Hepatocyte (in vitro differentiated cells): ENCODE measurements at regions not wholly inside any gene's neighbourhood (a gene's known extent, or its start where the extent isn't known, plus 50 kb on each side); places are given as distances from the start of the nearest gene placed in this dataset.

Source experiments
- DNase-seq: peaks from one replicate; pipeline ENCODE4 v3.0.0-alpha.2; 2016; ENCODE audit warnings: low spot score
- H2AFZ ChIP-seq: fragments of 200-600 bp; sonication (generic); 2 replicates; pipeline ENCODE4 v1.6.0; 2016; ENCODE audit warnings: antibody characterized with exemption, mild to moderate bottlenecking
- H3K27ac ChIP-seq: fragments of 200-600 bp; sonication (generic); 2 replicates; pipeline ENCODE4 v1.5.1; 2016; ENCODE audit warnings: mild to moderate bottlenecking
- H3K27me3 ChIP-seq: fragments of 200-600 bp; sonication (generic); 2 replicates; pipeline ENCODE4 v1.6.1; 2016
- H3K36me3 ChIP-seq: fragments of 200-600 bp; sonication (generic); replicated peaks from 2 replicates; pipeline ENCODE4 v1.5.1; 2016; ENCODE audit warnings: low read depth; ENCODE audit not compliant: insufficient read depth
- H3K4me1 ChIP-seq: fragments of 200-600 bp; sonication (generic); 2 replicates; pipeline ENCODE4 v1.5.1; 2016; ENCODE audit warnings: mild to moderate bottlenecking, moderate library complexity; ENCODE audit not compliant: insufficient read depth
- H3K4me2 ChIP-seq: fragments of 200-600 bp; sonication (generic); 2 replicates; pipeline ENCODE4 v1.6.0; 2016
- H3K4me3 ChIP-seq: fragments of 200-600 bp; sonication (generic); 2 replicates; pipeline ENCODE4 v1.5.1; 2016; ENCODE audit warnings: mild to moderate bottlenecking
- H3K79me2 ChIP-seq: fragments of 200-600 bp; sonication (generic); 2 replicates; pipeline ENCODE4 v1.6.0; 2017; ENCODE audit warnings: mild to moderate bottlenecking
- H3K9me2 ChIP-seq: fragments of 200-600 bp; sonication (generic); replicated peaks from 2 replicates; pipeline ENCODE4 v1.6.0; 2017; ENCODE audit warnings: mild to moderate bottlenecking; ENCODE audit not compliant: insufficient read depth
- H3K9me3 ChIP-seq: fragments of 200-600 bp; sonication (generic); 2 replicates; pipeline ENCODE4 v1.5.1; 2016; ENCODE audit warnings: low read depth, mild to moderate bottlenecking
- H4K20me1 ChIP-seq: fragments of 200-600 bp; sonication (generic); 2 replicates; pipeline ENCODE4 v1.6.0; 2016; ENCODE audit warnings: mild to moderate bottlenecking; ENCODE audit not compliant: insufficient read depth, poor library complexity, severe bottlenecking
- CTCF ChIP-seq: fragments of 200-600 bp; sonication (generic); IDR thresholded peaks from 2 replicates; pipeline ENCODE4 v1.5.1; 2016; ENCODE audit warnings: antibody characterized with exemption, mild to moderate bottlenecking; ENCODE audit not compliant: poor library complexity
- EZH2 ChIP-seq: fragments of 200-600 bp; sonication (generic); IDR thresholded peaks from 2 replicates; pipeline ENCODE4 v1.6.1; 2016; ENCODE audit warnings: antibody characterized with exemption, mild to moderate bottlenecking, borderline replicate concordance
- EZH2phosphoT487 ChIP-seq: fragments of 200-600 bp; sonication (generic); IDR thresholded peaks from one replicate; pipeline ENCODE4 v1.6.1; 2018; ENCODE audit warnings: antibody characterized with exemption, mild to moderate bottlenecking, low read depth, moderate library complexity; ENCODE audit not compliant: unreplicated experiment, severe bottlenecking
- WGBS: methylation state at CpG from one replicate; pipeline ENCODE4 v1.1.6; 2016; ENCODE audit warnings: low lambda C conversion rate; ENCODE audit errors: missing lambda C conversion rate; 5-methylcytosine and 5-hydroxymethylcytosine counted together

GRCh38 chr6:105992315-105992961, 93.7 kb upstream of the PRDM1 start:
- Histone ChIP-seq H2AFZ (peak overlapping the region; percentile 98), H3K27ac (peak overlapping the region; percentile 88), H3K4me3 (peak overlapping the region; percentile 97), H3K79me2 (peaks cover 6% of the 10 kb centered on the region), H3K9me2 (no peaks in the 10 kb centered on the region), H3K36me3 (no peaks in the 10 kb centered on the region), H3K4me2 (peak overlapping the region; percentile 95), H3K4me1 (peaks cover 13% of the 10 kb centered on the region), H4K20me1 (no peaks in the 10 kb centered on the region), H3K9me3 (no peaks in the 10 kb centered on the region), H3K27me3 (peaks cover 66% of the 10 kb centered on the region)
- TF ChIP-seq EZH2phosphoT487 (no peak), EZH2 (no peak), CTCF (no peak)
- peak; percentile 94 for DNase-seq
- WGBS = 4% methylated on average over 33 of the region's 34 CpGs

DNA sequence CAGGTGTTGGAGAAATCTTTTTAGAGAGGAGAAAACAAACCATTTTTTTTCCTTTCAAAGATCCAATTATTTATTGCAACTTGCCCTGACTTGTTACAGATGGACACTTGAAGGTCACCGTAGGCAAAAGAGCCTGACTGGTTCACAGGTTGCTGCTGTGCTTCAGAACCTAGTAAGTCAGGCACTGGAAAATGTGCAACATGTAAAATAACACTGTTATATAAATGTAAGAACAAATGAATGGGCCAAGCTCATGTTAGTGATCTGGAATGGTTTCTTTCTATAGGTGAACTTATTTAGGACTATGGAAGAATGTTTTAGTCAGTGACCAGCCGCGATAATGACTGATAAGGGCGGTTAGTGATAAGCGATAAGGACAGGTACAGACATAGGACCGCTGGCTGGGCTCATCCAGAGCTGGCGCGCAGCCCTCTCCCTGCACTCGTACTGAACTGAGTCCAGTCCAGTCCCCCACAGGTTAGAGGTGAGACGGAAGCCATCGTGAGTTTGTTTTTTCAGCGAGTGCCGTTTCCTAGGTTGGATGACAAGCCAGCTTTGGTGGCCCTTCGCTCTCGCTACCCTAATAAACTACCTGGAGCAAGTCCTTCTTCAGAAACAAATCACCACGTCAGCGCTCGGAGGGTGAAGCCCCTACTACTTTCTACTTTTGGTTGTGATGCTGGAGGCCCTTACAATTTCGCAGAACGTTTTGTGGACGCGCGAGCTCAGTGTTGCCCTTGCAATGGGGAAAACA, 94.4 kb upstream of the PRDM1 start:
- peak overlapping the region; percentile 98 for H2AFZ ChIP-seq

DNA sequence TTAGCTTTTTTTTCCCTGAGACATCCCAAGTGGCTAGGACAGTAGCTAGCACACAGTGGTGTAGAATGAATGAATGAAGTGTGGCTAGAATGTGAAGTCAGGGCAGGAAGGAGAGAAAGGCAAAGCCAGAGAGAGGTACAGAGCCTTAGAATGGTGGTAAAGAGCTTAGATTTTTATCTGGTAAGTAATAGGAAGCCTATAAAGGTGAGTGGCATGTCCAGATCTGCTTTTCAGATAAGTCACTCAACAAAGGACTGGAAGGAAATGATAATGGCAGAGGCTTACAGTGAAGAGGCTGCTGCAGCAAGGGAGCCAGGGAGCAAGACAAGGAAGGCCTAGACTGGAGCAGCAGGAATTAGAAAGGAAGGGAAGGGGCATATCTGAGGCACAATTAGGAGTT, 96.0 kb upstream of the PRDM1 start:
- H3K4me2 ChIP-seq = no peak overlapping the region
- H3K9me3 ChIP-seq = no peaks in the 10 kb centered on the region
- no peaks in the 10 kb centered on the region for H3K36me3 ChIP-seq
- H4K20me1 ChIP-seq = no peaks in the 10 kb centered on the region
- H2AFZ ChIP-seq = no peak overlapping the region
- no peaks in the 10 kb centered on the region for H3K9me2 ChIP-seq
- H3K27ac ChIP-seq = no peak overlapping the region
- H3K79me2 ChIP-seq = no peaks in the 10 kb centered on the region
- peaks cover 59% of the 10 kb centered on the region for H3K27me3 ChIP-seq
- no peak for DNase-seq
- H3K4me1 ChIP-seq = peaks cover 23% of the 10 kb centered on the region
- H3K4me3 ChIP-seq = no peak overlapping the region
- TF ChIP-seq EZH2phosphoT487 = no peak
- no peak for TF ChIP-seq EZH2
- TF ChIP-seq CTCF = no peak

More for the DNA sequence above, 94.4 kb upstream of the PRDM1 start:
- peaks cover 59% of the 10 kb centered on the region for H3K27me3 ChIP-seq
- H4K20me1 ChIP-seq = no peaks in the 10 kb centered on the region
- H3K4me2 ChIP-seq = peak overlapping the region; percentile 95
- H3K36me3 ChIP-seq = no peaks in the 10 kb centered on the region
- peak overlapping the region; percentile 97 for H3K4me3 ChIP-seq
- H3K27ac ChIP-seq = peak overlapping the region; percentile 88
- TF ChIP-seq EZH2phosphoT487 (no peak), EZH2 (no peak), CTCF (no peak)
- no peaks in the 10 kb centered on the region for H3K9me3 ChIP-seq
- DNase-seq = peak; percentile 46
- WGBS = 3% methylated on average over 23 of the region's 23 CpGs
- no peaks in the 10 kb centered on the region for H3K79me2 ChIP-seq
- peaks cover 13% of the 10 kb centered on the region for H3K4me1 ChIP-seq
- no peaks in the 10 kb centered on the region for H3K9me2 ChIP-seq
